CD14-positive monocyte (primary cell): ENCODE measurements at regions not wholly inside any gene's neighbourhood (a gene's known extent, or its start where the extent isn't known, plus 50 kb on each side); places are given as distances from the start of the nearest gene placed in this dataset.

ENCODE experiments used
- DNase-seq, 3 donors: peaks; one replicate each; pipeline ENCODE4 v3.0.0-alpha.2; 2011 to 2022
- H2AFZ ChIP-seq: 2 replicates; pipeline ENCODE4 v1.6.0; 2012; ENCODE audit warnings: mild to moderate bottlenecking, low read depth, low read length, inconsistent platforms; ENCODE audit not compliant: insufficient read depth, poor library complexity, severe bottlenecking
- H3K27ac ChIP-seq, 2 donors: 1 replicate in 1 of 2; 2 replicates in 1 of 2; pipeline ENCODE4 v1.5.1; 2012 to 2013; ENCODE audit warnings: low read length in 2 of 2, control low read depth in 1 of 2, inconsistent platforms in 1 of 2, low read depth in 1 of 2, mild to moderate bottlenecking in 1 of 2
- H3K27me3 ChIP-seq, 2 donors: one replicate each; pipeline versions ENCODE4 v1.6.0 to v1.6.1; 2011 to 2013; ENCODE audit warnings: low read length in 2 of 2; ENCODE audit not compliant: control insufficient read depth in 2 of 2, insufficient read depth in 2 of 2
- H3K36me3 ChIP-seq, 2 donors: replicated peaks in 1 of 2; 1 replicate in 1 of 2; 2 replicates in 1 of 2; pipeline versions ENCODE4 v1.5.1 to v1.6.1; 2012 to 2013; ENCODE audit warnings: low read length in 2 of 2, control low read depth in 1 of 2, inconsistent platforms in 1 of 2, mild to moderate bottlenecking in 1 of 2; ENCODE audit not compliant: insufficient read depth in 2 of 2, control insufficient read depth in 1 of 2
- H3K4me1 ChIP-seq, 2 donors: 1 replicate in 1 of 2; 2 replicates in 1 of 2; pipeline versions ENCODE4 v1.5.1 to v1.6.1; 2012 to 2013; ENCODE audit warnings: low read length in 2 of 2, control low read depth in 1 of 2, inconsistent platforms in 1 of 2, mild to moderate bottlenecking in 1 of 2, moderate library complexity in 1 of 2; ENCODE audit not compliant: insufficient read depth in 2 of 2, control insufficient read depth in 1 of 2
- H3K4me2 ChIP-seq: replicated peaks from 2 replicates; pipeline ENCODE3; 2012; ENCODE audit warnings: low read length, moderate library complexity, mild to moderate bottlenecking; ENCODE audit not compliant: poor library complexity, severe bottlenecking; ENCODE audit errors: extremely low read depth
- H3K4me3 ChIP-seq, 3 experiments: fragments of 200-600 bp in 1 of 3; sonication (generic) in 1 of 3; replicated peaks in 1 of 3; 1 replicate in 2 of 3; 2 replicates in 1 of 3; pipeline ENCODE4 v1.5.1; 2011 to 2013; ENCODE audit warnings: low read length in 3 of 3, mild to moderate bottlenecking in 3 of 3, control low read depth in 2 of 3, low read depth in 2 of 3, inconsistent platforms in 1 of 3, moderate library complexity in 1 of 3
- H3K79me2 ChIP-seq: 2 replicates; pipeline ENCODE4 v1.6.0; 2012; ENCODE audit warnings: mild to moderate bottlenecking, control low read depth, inconsistent platforms, low read length, moderate library complexity; ENCODE audit not compliant: insufficient read depth
- H3K9ac ChIP-seq: 2 replicates; pipeline ENCODE4 v1.6.0; 2017; ENCODE audit warnings: low read length, mild to moderate bottlenecking; ENCODE audit not compliant: insufficient read depth, poor library complexity, severe bottlenecking
- H3K9me3 ChIP-seq, 2 donors: replicated peaks in 1 of 2; 1 replicate in 1 of 2; 2 replicates in 1 of 2; pipeline versions ENCODE4 v1.5.1 to v1.6.1; 2012 to 2013; ENCODE audit warnings: low read length in 2 of 2, control low read depth in 1 of 2; ENCODE audit not compliant: control insufficient read depth in 1 of 2, insufficient read depth in 1 of 2
- H4K20me1 ChIP-seq: 2 replicates; pipeline ENCODE4 v1.6.0; 2012; ENCODE audit warnings: mild to moderate bottlenecking, low read length, control low read depth, moderate library complexity; ENCODE audit not compliant: insufficient read depth
- H3K27ac Mint-ChIP-seq, 7 donors: one replicate each; pipeline ENCODE4 v1.8.0; 2020; ENCODE audit warnings: mild to moderate bottlenecking in 7 of 7, mixed read lengths in 7 of 7, moderate library complexity in 6 of 7, inconsistent platforms in 2 of 7
- H3K27me3 Mint-ChIP-seq, 3 donors: one replicate each; pipeline ENCODE4 v1.8.0; 2021 to 2022; ENCODE audit warnings: low read depth in 3 of 3, mild to moderate bottlenecking in 3 of 3, mixed read lengths in 3 of 3, moderate library complexity in 3 of 3, inconsistent platforms in 1 of 3
- H3K36me3 Mint-ChIP-seq, 2 donors: one replicate each; pipeline ENCODE4 v1.8.0; 2020; ENCODE audit warnings: mixed read lengths in 2 of 2, inconsistent platforms in 1 of 2, mild to moderate bottlenecking in 1 of 2
- H3K4me1 Mint-ChIP-seq: one replicate; pipeline ENCODE4 v1.8.0; 2020; ENCODE audit warnings: mild to moderate bottlenecking, mixed read lengths
- H3K4me3 Mint-ChIP-seq, 2 donors: one replicate each; pipeline ENCODE4 v1.8.0; 2020; ENCODE audit warnings: mild to moderate bottlenecking in 2 of 2, mixed read lengths in 2 of 2, moderate library complexity in 1 of 2
- H3K9me3 Mint-ChIP-seq, 7 donors: one replicate each; pipeline ENCODE4 v1.8.0; 2020 to 2022; ENCODE audit warnings: mixed read lengths in 7 of 7, mild to moderate bottlenecking in 6 of 7, moderate library complexity in 6 of 7, inconsistent platforms in 2 of 7
- CTCF ChIP-seq: fragments of 200-600 bp; IDR thresholded peaks from one replicate; pipeline ENCODE4 v1.8.0; 2022; ENCODE audit warnings: antibody characterized with exemption, mild to moderate bottlenecking
- WGBS: methylation state at CpG from one replicate; pipeline ENCODE4 v1.1.5; 2013; ENCODE audit warnings: missing lambda C conversion rate; ENCODE audit not compliant: insufficient coverage; 5-methylcytosine and 5-hydroxymethylcytosine counted together
- intact Hi-C, 2 donors: fragments of 100-400 bp; cut with micrococcal nuclease; formaldehyde crosslinking; loops; one replicate each; pipeline versions ENCODE4 v1.15.0 to v1.15.1; 2023

- Histone ChIP-seq H3K36me3 (no peaks in the 10 kb centered on the region), H3K9me3 (no peaks in the 10 kb centered on the region), H3K4me1 (no peaks in the 10 kb centered on the region), H3K79me2 (no peaks in the 10 kb centered on the region), H3K9ac (no peak overlapping the region), H4K20me1 (no peaks in the 10 kb centered on the region), H3K4me3 (no peak overlapping the region), H3K27me3 (no peaks in the 10 kb centered on the region), H3K27ac (no peak overlapping the region), H3K4me2 (no peak overlapping the region), H2AFZ (no peak overlapping the region)
- no peak for DNase-seq
- 61% methylated on average over 7 of the region's 8 CpGs for WGBS
- Mint-ChIP-seq H3K27ac (no peak overlapping the region), H3K4me1 (no peaks in the 10 kb centered on the region), H3K4me3 (no peak overlapping the region), H3K27me3 (peaks cover 0 to 4% (median 2%) of the 10 kb centered on the region in 3 donors), H3K36me3 (no peaks in the 10 kb centered on the region), H3K9me3 (peaks cover 0 to 6% (median 0%) of the 10 kb centered on the region in 7 donors)
- TF ChIP-seq CTCF = no peak
- intact Hi-C loops = no loop called here
These were observed 275.9 kb upstream of the PLPP4 start for GRCh38 chr10:120181154-120181553.

GRCh38 chr10:120182431-120182830, 274.6 kb upstream of the PLPP4 start:
- Histone ChIP-seq H3K4me2 (no peak overlapping the region), H3K4me3 (no peak overlapping the region), H3K9me3 (no peaks in the 10 kb centered on the region), H4K20me1 (no peaks in the 10 kb centered on the region), H3K4me1 (no peaks in the 10 kb centered on the region), H3K27me3 (no peaks in the 10 kb centered on the region), H2AFZ (no peak overlapping the region), H3K9ac (no peak overlapping the region), H3K79me2 (no peaks in the 10 kb centered on the region), H3K27ac (no peak overlapping the region), H3K36me3 (no peaks in the 10 kb centered on the region)
- no CpG with 5 or more reads among the region's 1 CpG for WGBS
- Mint-ChIP-seq H3K4me1 (no peaks in the 10 kb centered on the region), H3K4me3 (no peak overlapping the region), H3K27me3 (peaks cover 0 to 5% (median 2%) of the 10 kb centered on the region in 3 donors), H3K27ac (no peak overlapping the region), H3K36me3 (no peaks in the 10 kb centered on the region), H3K9me3 (peaks cover 0 to 6% (median 4%) of the 10 kb centered on the region in 7 donors)
- TF ChIP-seq CTCF = no peak
- intact Hi-C loops = no loop called here
- DNase-seq = no peak
